Mesendoderm (in vitro differentiated cells): ENCODE measurements at regions not wholly inside any gene's neighbourhood (a gene's known extent, or its start where the extent isn't known, plus 50 kb on each side); places are given as distances from the start of the nearest gene placed in this dataset.
"Not testable (repeated sequence)": the region's sequence is repeated elsewhere in the genome, so short reads cannot be mapped to it uniquely, and the experiment has no call there.

Experiments
- DNase-seq: peaks from one replicate; pipeline ENCODE4 v3.0.0; 2013
- H2AK5ac ChIP-seq: 2 replicates; pipeline ENCODE4 v1.6.1; 2013; ENCODE audit warnings: low read length, inconsistent platforms
- H2BK120ac ChIP-seq: 2 replicates; pipeline ENCODE4 v1.6.1; 2013; ENCODE audit warnings: low read depth, mild to moderate bottlenecking, low read length, moderate library complexity, mixed read lengths
- H2BK15ac ChIP-seq: replicated peaks from 2 replicates; pipeline ENCODE4 v1.6.1; 2013; ENCODE audit warnings: low read depth, mild to moderate bottlenecking, moderate library complexity
- H2BK5ac ChIP-seq: 2 replicates; pipeline ENCODE4 v1.6.1; 2013; ENCODE audit warnings: low read length, inconsistent platforms
- H3K18ac ChIP-seq: 2 replicates; pipeline ENCODE4 v1.6.1; 2013; ENCODE audit warnings: mild to moderate bottlenecking, low read length, mixed read lengths
- H3K23ac ChIP-seq: one replicate; pipeline ENCODE4 v1.6.1; 2013; ENCODE audit warnings: low read length
- H3K27ac ChIP-seq: 2 replicates; pipeline ENCODE4 v1.5.1; 2013; ENCODE audit warnings: low read depth, mild to moderate bottlenecking, inconsistent platforms, low read length, moderate library complexity
- H3K27me3 ChIP-seq: 2 replicates; pipeline ENCODE4 v1.6.1; 2013; ENCODE audit warnings: low read length, control low read depth, mild to moderate bottlenecking, inconsistent platforms; ENCODE audit not compliant: insufficient read depth, poor library complexity
- H3K36me3 ChIP-seq: 2 replicates; pipeline ENCODE4 v1.6.1; 2013; ENCODE audit warnings: low read length, inconsistent platforms; ENCODE audit not compliant: control insufficient read depth, insufficient read depth
- H3K4ac ChIP-seq: one replicate; pipeline ENCODE4 v1.6.1; 2013; ENCODE audit warnings: low read depth, mild to moderate bottlenecking, low read length, moderate library complexity
- H3K4me1 ChIP-seq: 2 replicates; pipeline ENCODE4 v1.6.1; 2013; ENCODE audit warnings: low read depth, low read length, inconsistent platforms; ENCODE audit not compliant: control insufficient read depth
- H3K4me2 ChIP-seq: 2 replicates; pipeline ENCODE4 v1.6.1; 2013; ENCODE audit warnings: low read length
- H3K4me3 ChIP-seq: 2 replicates; pipeline ENCODE4 v1.5.1; 2013; ENCODE audit warnings: mild to moderate bottlenecking, low read length
- H3K56ac ChIP-seq: one replicate; pipeline ENCODE4 v1.6.1; 2013; ENCODE audit warnings: low read length
- H3K79me1 ChIP-seq: 2 replicates; pipeline ENCODE4 v1.6.1; 2013; ENCODE audit warnings: low read length, inconsistent platforms
- H3K79me2 ChIP-seq: 2 replicates; pipeline ENCODE4 v1.6.1; 2013; ENCODE audit warnings: mild to moderate bottlenecking, low read length; ENCODE audit not compliant: control insufficient read depth, insufficient read depth
- H3K9ac ChIP-seq: 2 replicates; pipeline ENCODE4 v1.6.1; 2013; ENCODE audit warnings: low read length, inconsistent platforms
- H4K5ac ChIP-seq: one replicate; pipeline ENCODE4 v1.6.1; 2013; ENCODE audit warnings: low read length
- H4K8ac ChIP-seq: one replicate; pipeline ENCODE4 v1.6.1; 2013; ENCODE audit warnings: low read depth, mild to moderate bottlenecking, control low read depth, low read length, moderate library complexity
- WGBS: extraction: QIAGEN DNeasy Blood & Tissue Kit; methylation state at CpG from one replicate; pipeline ENCODE4 v1.1.7; 2013; ENCODE audit warnings: low lambda C conversion rate, missing lambda C conversion rate; ENCODE audit not compliant: insufficient coverage; ENCODE audit errors: extremely low coverage; 5-methylcytosine and 5-hydroxymethylcytosine counted together

DNA sequence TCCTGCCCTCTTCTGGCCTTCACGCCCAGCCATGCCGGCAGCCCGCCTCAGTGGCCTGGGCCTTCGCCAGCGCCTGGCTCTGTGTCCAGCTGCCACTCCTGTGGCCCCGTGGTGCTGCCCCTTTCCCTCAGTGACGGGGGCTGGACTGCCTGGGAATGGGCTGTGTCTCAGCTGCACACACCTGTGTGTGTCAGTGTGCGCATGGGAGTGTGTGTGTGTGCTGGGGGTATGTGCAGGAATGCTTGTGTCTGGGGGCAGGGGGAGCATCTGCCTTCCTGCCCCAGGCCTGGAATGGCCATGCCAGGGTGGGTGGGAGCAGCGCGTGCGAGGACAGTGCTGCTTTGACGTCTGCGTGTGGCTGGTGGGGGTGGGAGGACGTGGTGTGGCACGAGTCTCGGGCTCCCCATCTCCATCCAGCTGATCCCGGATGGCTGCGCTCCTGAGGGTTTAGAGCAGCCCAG, 224.9 kb downstream of the TMEM121 start:
- H3K27ac ChIP-seq, H4K8ac ChIP-seq, H2AK5ac ChIP-seq, H2BK15ac ChIP-seq, DNase-seq, H4K5ac ChIP-seq, H3K36me3 ChIP-seq, H3K9ac ChIP-seq, H3K23ac ChIP-seq, H3K4me3 ChIP-seq, H3K79me2 ChIP-seq, H2BK5ac ChIP-seq, H3K56ac ChIP-seq, H3K18ac ChIP-seq, H3K79me1 ChIP-seq, H3K4me2 ChIP-seq, H3K27me3 ChIP-seq, H2BK120ac ChIP-seq, H3K4ac ChIP-seq, H3K4me1 ChIP-seq: not testable (repeated sequence)
- WGBS = no CpG with 5 or more reads among the region's 18 CpGs

DNA sequence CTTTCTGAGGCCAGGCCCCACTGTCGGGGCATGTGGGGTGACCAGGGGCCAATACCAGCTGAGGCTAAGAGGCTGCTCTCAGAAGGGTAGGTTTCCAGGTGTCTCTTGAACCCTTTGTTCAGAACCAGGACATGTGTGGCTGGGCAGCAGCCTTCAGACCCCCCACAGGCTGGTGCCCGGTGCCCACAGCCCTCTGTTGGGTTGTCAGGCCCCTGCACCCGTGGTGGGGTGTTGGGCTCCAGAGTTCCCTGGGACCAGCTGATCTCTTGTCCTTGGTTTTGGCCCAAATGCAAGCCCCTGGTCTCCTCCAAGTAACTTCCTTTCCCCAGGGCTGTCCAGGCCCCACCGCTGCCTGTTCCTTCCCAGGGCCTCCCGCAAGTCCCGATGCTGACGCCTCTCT, 226.0 kb downstream of the TMEM121 start:
- not testable (repeated sequence) for H2BK5ac ChIP-seq, H4K5ac ChIP-seq, H2BK15ac ChIP-seq, H3K27ac ChIP-seq, H3K4me3 ChIP-seq, H3K79me1 ChIP-seq, H3K27me3 ChIP-seq, H3K4me2 ChIP-seq, H4K8ac ChIP-seq, H3K4ac ChIP-seq, H3K9ac ChIP-seq, H2AK5ac ChIP-seq, H3K79me2 ChIP-seq, H3K23ac ChIP-seq, H3K36me3 ChIP-seq, H3K18ac ChIP-seq, H3K4me1 ChIP-seq, DNase-seq, H3K56ac ChIP-seq, H2BK120ac ChIP-seq
- no CpG with 5 or more reads among the region's 7 CpGs for WGBS

DNA sequence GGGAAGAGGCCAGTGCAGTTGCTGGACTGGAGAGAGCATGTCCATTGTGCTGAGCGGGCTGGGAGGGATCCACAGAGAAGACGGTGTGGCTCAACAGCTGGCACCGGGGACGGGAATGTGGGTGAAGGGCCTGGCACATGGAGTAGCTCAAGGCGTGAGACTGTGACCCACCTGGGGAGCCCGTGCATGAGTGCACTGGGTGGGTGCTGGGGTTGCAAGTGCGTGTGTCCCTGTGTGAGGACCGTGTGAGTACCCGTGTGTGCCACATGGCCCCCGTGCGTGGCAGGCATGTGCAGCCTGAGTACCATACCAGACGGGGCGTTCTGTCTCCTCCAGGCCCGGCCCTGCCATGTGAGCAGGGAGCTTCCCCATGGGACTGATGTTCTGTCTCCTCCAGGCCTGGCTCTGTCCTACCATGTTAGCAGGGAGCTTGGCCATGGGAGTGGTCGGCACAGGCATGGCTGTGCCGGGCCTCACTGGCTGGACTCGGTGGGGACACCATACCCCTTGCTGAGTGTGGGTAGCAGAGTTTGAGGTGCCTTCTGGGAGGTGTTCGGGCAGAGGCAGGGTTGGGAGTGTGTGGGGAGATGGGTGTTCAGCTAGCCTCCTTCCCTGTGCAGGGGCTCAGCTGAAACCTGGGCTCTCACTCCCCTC, 234.4 kb downstream of the TMEM121 start:
- Histone ChIP-seq H3K4me1 (no peaks in the 10 kb centered on the region), H3K79me2 (no peaks in the 10 kb centered on the region), H4K5ac (no peak overlapping the region), H3K9ac (no peak overlapping the region), H3K56ac (no peak overlapping the region), H3K36me3 (no peaks in the 10 kb centered on the region), H3K23ac (no peak overlapping the region), H3K18ac (no peak overlapping the region), H3K4ac (no peak overlapping the region), H3K27me3 (no peaks in the 10 kb centered on the region), H2AK5ac (no peak overlapping the region), H2BK15ac (no peak overlapping the region), H2BK5ac (no peak overlapping the region), H3K4me3 (no peak overlapping the region), H3K27ac (no peak overlapping the region), H2BK120ac (no peak overlapping the region), H4K8ac (no peak overlapping the region), H3K4me2 (no peak overlapping the region), H3K79me1 (no peaks in the 10 kb centered on the region)
- DNase-seq = no peak
- WGBS = no CpG with 5 or more reads among the region's 18 CpGs

DNA sequence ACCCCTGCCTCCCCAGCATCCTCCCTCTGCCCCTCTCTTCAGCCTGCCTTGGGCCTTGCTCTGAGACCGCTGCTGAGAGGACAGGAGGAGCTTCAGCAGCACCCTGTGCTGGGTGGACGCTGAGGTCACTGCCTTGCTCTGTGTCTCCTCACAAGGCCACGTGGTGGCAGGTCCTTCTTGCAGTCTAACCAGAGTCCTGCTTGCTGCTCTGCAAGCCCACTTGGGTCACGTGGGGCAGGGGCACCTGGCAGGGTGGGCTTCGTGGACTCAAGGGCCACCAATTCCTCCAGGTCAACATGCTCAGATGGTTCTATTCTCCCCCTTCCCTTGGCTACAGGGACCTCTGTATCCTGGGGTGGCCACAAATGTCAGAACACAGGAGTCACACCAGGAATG, 235.0 kb downstream of the TMEM121 start:
- no CpG with 5 or more reads among the region's 5 CpGs for WGBS

DNA sequence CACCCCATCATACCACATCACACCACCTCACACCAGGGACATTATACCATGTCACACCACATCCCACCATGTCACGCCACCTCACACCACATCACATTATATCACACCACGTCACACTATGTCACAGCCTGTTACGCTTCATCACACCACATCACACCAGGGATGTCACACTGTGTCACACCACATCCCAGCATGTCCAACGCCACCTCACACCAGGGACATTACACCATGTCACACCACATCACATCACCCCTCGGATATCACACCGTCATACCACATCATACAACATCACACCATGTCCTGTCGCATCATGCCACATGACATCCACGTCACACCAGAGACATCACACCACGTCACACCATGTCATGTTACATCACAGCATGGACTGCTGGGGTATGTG, 235.5 kb downstream of the TMEM121 start:
- Histone ChIP-seq H3K79me2 (no peaks in the 10 kb centered on the region), H3K56ac (no peak overlapping the region), H2BK120ac (no peak overlapping the region), H3K9ac (no peak overlapping the region), H2BK15ac (no peak overlapping the region), H3K4me3 (no peak overlapping the region), H3K4me2 (no peak overlapping the region), H2BK5ac (no peak overlapping the region), H3K23ac (no peak overlapping the region), H4K8ac (no peak overlapping the region), H3K4ac (no peak overlapping the region), H3K27me3 (no peaks in the 10 kb centered on the region), H3K4me1 (no peaks in the 10 kb centered on the region), H3K27ac (no peak overlapping the region), H3K36me3 (no peaks in the 10 kb centered on the region), H3K18ac (no peak overlapping the region), H4K5ac (no peak overlapping the region), H2AK5ac (no peak overlapping the region), H3K79me1 (no peaks in the 10 kb centered on the region)
- DNase-seq = no peak
- 100% methylated on average over 3 of the region's 9 CpGs for WGBS

More for the DNA sequence above, 235.0 kb downstream of the TMEM121 start:
- H3K4ac ChIP-seq, H3K4me1 ChIP-seq, H3K23ac ChIP-seq, H4K5ac ChIP-seq, H3K79me1 ChIP-seq, H3K27me3 ChIP-seq, H2AK5ac ChIP-seq, H2BK5ac ChIP-seq, H3K27ac ChIP-seq, H3K56ac ChIP-seq, H3K9ac ChIP-seq, H2BK15ac ChIP-seq, H4K8ac ChIP-seq, H3K4me3 ChIP-seq, H3K4me2 ChIP-seq, H2BK120ac ChIP-seq, H3K36me3 ChIP-seq, H3K18ac ChIP-seq, H3K79me2 ChIP-seq, DNase-seq: not testable (repeated sequence)

DNA sequence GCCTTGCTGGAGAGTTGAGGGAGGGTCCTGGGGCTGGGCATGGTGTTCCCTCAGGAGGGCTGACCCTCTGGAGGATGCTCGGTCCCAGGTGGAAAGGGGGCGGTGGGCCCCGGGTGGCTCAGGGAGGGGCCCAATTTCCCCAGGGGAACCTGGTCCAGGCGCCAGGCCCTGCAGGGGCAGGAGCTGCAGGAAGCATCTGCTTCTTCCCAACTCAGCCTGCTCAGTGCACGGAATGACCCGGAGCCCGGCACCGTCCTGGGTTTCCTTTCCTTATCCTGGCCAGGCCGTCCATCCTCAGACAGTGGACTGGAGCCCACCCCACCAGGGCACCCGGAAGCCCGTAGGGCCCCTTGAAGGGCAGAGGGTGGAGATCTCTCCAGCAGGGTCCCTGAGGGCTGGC, 235.9 kb downstream of the TMEM121 start:
- not testable (repeated sequence) for H2BK5ac ChIP-seq, DNase-seq
- no CpG with 5 or more reads among the region's 11 CpGs for WGBS

More for the DNA sequence above, 235.9 kb downstream of the TMEM121 start:
- H3K4me3 ChIP-seq, H3K36me3 ChIP-seq, H3K18ac ChIP-seq, H3K23ac ChIP-seq, H3K27ac ChIP-seq, H3K79me2 ChIP-seq, H2BK15ac ChIP-seq, H3K4me1 ChIP-seq, H3K9ac ChIP-seq, H3K79me1 ChIP-seq, H3K4me2 ChIP-seq, H3K4ac ChIP-seq, H2AK5ac ChIP-seq, H4K5ac ChIP-seq, H3K56ac ChIP-seq, H4K8ac ChIP-seq, H3K27me3 ChIP-seq, H2BK120ac ChIP-seq: not testable (repeated sequence)
